Activated naive CD8-positive, alpha-beta T cell treated with anti-CD3 and anti-CD28 coated beads, Interleukin-2, amount 10 ng/mL, durations not matched to agents 7 days and 5 days (primary cell): ENCODE measurements at regions not wholly inside any gene's neighbourhood (a gene's known extent, or its start where the extent isn't known, plus 50 kb on each side); places are given as distances from the start of the nearest gene placed in this dataset.
"Not testable (repeated sequence)": the region's sequence is repeated elsewhere in the genome, so short reads cannot be mapped to it uniquely, and the experiment has no call there.

ENCODE experiments used
- ATAC-seq: fragments of 150-1000 bp; cut with Tn5 transposase; one replicate; pipeline ENCODE4 v1.10.0; 2021; ENCODE audit warnings: low read depth, moderate library complexity
- POLR2A ChIA-PET: fragments of 350-600 bp; sonication (Branson Sonifier 250); formaldehyde crosslinking; loops from one replicate; lab custom pipeline; 2021; ENCODE audit warnings: antibody characterized with exemption; lab: Charles Lee
- DNase-seq: peaks from one replicate; pipeline ENCODE4 v3.0.0; 2021
- H3K27ac Mint-ChIP-seq: one replicate; pipeline ENCODE4 v1.8.0; 2022; ENCODE audit warnings: mild to moderate bottlenecking, mixed read lengths
- H3K27me3 Mint-ChIP-seq: one replicate; pipeline ENCODE4 v1.8.0; 2022; ENCODE audit warnings: mild to moderate bottlenecking, moderate library complexity, mixed read lengths
- H3K36me3 Mint-ChIP-seq: one replicate; pipeline ENCODE4 v1.8.0; 2021; ENCODE audit warnings: mild to moderate bottlenecking, mixed read lengths
- H3K4me1 Mint-ChIP-seq: one replicate; pipeline ENCODE4 v1.8.0; 2021; ENCODE audit warnings: mixed read lengths
- H3K4me3 Mint-ChIP-seq: one replicate; pipeline ENCODE4 v1.8.0; 2022; ENCODE audit warnings: mild to moderate bottlenecking, moderate library complexity, mixed read lengths
- H3K9me3 Mint-ChIP-seq: one replicate; pipeline ENCODE4 v1.8.0; 2021; ENCODE audit warnings: mixed read lengths

GRCh38 chr18:78487649-78488048 is 492.0 kb upstream of the SALL3 start:
- Mint-ChIP-seq H3K36me3 (no peaks in the 10 kb centered on the region), H3K27me3 (no peaks in the 10 kb centered on the region), H3K27ac (no peak overlapping the region), H3K4me3 (no peak overlapping the region), H3K9me3 (peaks cover 4% of the 10 kb centered on the region), H3K4me1 (no peaks in the 10 kb centered on the region)
- DNase-seq, result no peak
- ATAC-seq, result no peak
- POLR2A ChIA-PET, result no interaction called here

DNA sequence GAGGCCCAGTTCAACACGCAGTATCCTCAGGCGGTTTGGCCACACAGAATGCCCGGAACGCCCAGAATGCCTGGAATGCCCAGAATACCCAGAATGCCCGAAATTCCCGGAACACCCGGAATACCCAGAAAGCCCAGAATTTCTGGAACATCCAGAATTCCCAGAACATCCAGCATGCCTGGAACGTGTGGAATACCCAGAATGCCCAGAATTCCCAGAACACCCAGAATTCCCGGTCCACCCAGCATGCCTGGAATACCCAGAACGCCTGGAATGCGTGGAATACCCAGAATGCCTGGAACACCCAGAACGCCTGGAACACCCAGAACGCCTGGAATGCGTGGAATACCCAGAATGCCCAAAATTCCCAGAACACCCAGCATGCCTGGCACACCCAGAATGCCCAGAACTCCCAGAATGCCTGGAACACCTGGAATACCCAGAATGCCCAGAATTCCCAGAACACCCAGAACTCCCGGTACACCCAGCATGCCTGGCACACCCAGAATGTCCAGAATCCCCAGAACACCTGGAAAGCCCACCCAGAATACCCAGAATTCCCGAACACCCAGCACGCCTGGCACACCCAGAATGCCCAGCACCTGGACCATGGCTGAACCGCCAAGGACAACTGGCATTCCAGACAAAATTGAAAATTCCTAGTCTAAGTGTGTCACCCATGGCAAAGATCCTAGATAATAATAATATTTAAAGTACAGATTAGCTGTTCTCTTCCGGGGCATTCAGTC is 487.4 kb upstream of the SALL3 start:
- no peak overlapping the region for H3K27ac Mint-ChIP-seq
- no peaks in the 10 kb centered on the region for H3K27me3 Mint-ChIP-seq
- no peaks in the 10 kb centered on the region for H3K36me3 Mint-ChIP-seq
- POLR2A ChIA-PET, result no interaction called here
- H3K4me3 Mint-ChIP-seq, result no peak overlapping the region
- no peak for ATAC-seq
- no peaks in the 10 kb centered on the region for H3K4me1 Mint-ChIP-seq
- DNase-seq, result no peak
- H3K9me3 Mint-ChIP-seq, result peaks cover 6% of the 10 kb centered on the region

DNA sequence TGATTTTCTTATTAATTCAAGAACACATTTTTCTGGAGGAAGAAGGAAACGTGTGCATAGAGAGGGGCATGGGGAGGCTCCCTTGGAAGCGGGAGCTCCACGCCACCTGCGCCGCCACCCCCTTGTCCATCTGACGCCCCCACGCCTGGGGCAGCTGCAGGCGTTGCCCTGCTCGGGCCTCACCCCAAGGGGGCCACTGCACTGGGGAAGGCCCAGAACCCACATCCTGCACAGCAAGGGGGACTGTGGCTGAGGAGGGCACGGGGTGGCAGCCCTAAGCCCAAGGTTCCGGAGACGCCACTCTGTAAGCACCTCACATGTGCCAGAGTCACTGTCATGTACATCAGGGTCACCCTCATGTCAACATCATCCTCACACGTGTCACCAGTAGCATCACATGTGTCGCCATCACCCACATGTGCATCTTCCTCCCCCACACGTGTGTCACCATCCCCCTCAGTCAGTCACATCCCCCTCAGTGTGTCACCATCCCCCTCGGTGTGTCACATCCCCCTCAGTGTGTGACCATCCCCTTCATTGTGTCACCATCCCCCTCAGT is 486.7 kb upstream of the SALL3 start:
- no peak for DNase-seq
- H3K4me1 Mint-ChIP-seq, result no peaks in the 10 kb centered on the region

GRCh38 chr18:78493490-78493889 is 486.1 kb upstream of the SALL3 start:
- H3K27ac Mint-ChIP-seq, DNase-seq, POLR2A ChIA-PET, H3K9me3 Mint-ChIP-seq, H3K27me3 Mint-ChIP-seq, H3K4me3 Mint-ChIP-seq, H3K36me3 Mint-ChIP-seq, H3K4me1 Mint-ChIP-seq, ATAC-seq: not testable (repeated sequence)

More for the DNA sequence above, 486.7 kb upstream of the SALL3 start:
- POLR2A ChIA-PET, result no interaction called here
- Mint-ChIP-seq H3K36me3 (no peaks in the 10 kb centered on the region), H3K27me3 (no peaks in the 10 kb centered on the region), H3K4me3 (no peak overlapping the region), H3K9me3 (peaks cover 6% of the 10 kb centered on the region), H3K27ac (no peak overlapping the region)
- ATAC-seq, result peak; percentile 22

GRCh38 chr18:78494204-78495085 is 485.2 kb upstream of the SALL3 start:
- Mint-ChIP-seq H3K4me1 (no peaks in the 10 kb centered on the region), H3K9me3 (peaks cover 6% of the 10 kb centered on the region), H3K4me3 (no peak overlapping the region), H3K27me3 (no peaks in the 10 kb centered on the region), H3K36me3 (no peaks in the 10 kb centered on the region), H3K27ac (no peak overlapping the region)
- no peak for DNase-seq
- POLR2A ChIA-PET, result no interaction called here
- ATAC-seq, result no peak

DNA sequence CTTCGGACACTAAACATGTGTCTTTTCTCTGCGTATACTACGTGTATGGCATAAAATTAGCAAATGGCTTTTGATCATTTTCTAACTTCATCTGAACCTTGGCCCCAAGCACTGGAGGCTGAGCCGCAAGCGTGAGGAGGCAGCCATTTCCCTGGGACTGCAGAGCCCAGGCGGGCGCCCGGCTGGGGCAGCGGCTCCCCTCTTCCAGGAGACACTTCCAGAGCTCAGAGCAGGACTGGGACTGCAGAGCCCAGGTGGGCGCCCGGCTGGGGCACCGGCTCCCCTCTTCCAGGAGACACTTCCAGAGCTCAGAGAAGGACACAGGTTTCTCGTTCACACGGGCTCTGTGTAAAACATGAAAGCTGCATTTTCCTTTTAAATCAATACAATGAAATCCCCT is 484.1 kb upstream of the SALL3 start:
- H3K9me3 Mint-ChIP-seq, result peaks cover 4% of the 10 kb centered on the region
- no peaks in the 10 kb centered on the region for H3K27me3 Mint-ChIP-seq
- DNase-seq (no peak), ATAC-seq (no peak)
- no peak overlapping the region for H3K4me3 Mint-ChIP-seq
- POLR2A ChIA-PET, result no interaction called here
- H3K27ac Mint-ChIP-seq, result no peak overlapping the region
- H3K36me3 Mint-ChIP-seq, result no peaks in the 10 kb centered on the region
- no peaks in the 10 kb centered on the region for H3K4me1 Mint-ChIP-seq

GRCh38 chr18:78496079-78496478 is 483.5 kb upstream of the SALL3 start:
- H3K4me1 Mint-ChIP-seq, result no peaks in the 10 kb centered on the region
- no peak for DNase-seq
- ATAC-seq, result no peak
- H3K27ac Mint-ChIP-seq, result no peak overlapping the region
- POLR2A ChIA-PET, result no interaction called here
- peaks cover 2% of the 10 kb centered on the region for H3K9me3 Mint-ChIP-seq
- no peak overlapping the region for H3K4me3 Mint-ChIP-seq
- no peaks in the 10 kb centered on the region for H3K36me3 Mint-ChIP-seq
- H3K27me3 Mint-ChIP-seq, result no peaks in the 10 kb centered on the region

GRCh38 chr18:78497641-78498040 is 482.0 kb upstream of the SALL3 start:
- H3K4me1 Mint-ChIP-seq, result no peaks in the 10 kb centered on the region
- ATAC-seq, result no peak
- H3K9me3 Mint-ChIP-seq, result peaks cover 2% of the 10 kb centered on the region
- H3K27ac Mint-ChIP-seq, result no peak overlapping the region
- POLR2A ChIA-PET, result no interaction called here
- no peaks in the 10 kb centered on the region for H3K36me3 Mint-ChIP-seq
- H3K27me3 Mint-ChIP-seq, result no peaks in the 10 kb centered on the region
- DNase-seq, result no peak
- H3K4me3 Mint-ChIP-seq, result no peak overlapping the region

- no peaks in the 10 kb centered on the region for H3K4me1 Mint-ChIP-seq
- no peak for DNase-seq
- H3K27ac Mint-ChIP-seq, result no peak overlapping the region
- H3K9me3 Mint-ChIP-seq, result no peaks in the 10 kb centered on the region
- no peaks in the 10 kb centered on the region for H3K27me3 Mint-ChIP-seq
- POLR2A ChIA-PET, result no interaction called here
- no peak for ATAC-seq
- H3K4me3 Mint-ChIP-seq, result no peak overlapping the region
- H3K36me3 Mint-ChIP-seq, result no peaks in the 10 kb centered on the region
Observed at GRCh38 chr18:78499586-78499985, 480.0 kb upstream of the SALL3 start.

GRCh38 chr18:78501251-78501650 is 478.4 kb upstream of the SALL3 start:
- H3K27ac Mint-ChIP-seq, result no peak overlapping the region
- H3K9me3 Mint-ChIP-seq, result no peaks in the 10 kb centered on the region
- no peak for DNase-seq
- no peaks in the 10 kb centered on the region for H3K27me3 Mint-ChIP-seq
- ATAC-seq, result no peak
- no peaks in the 10 kb centered on the region for H3K4me1 Mint-ChIP-seq
- H3K4me3 Mint-ChIP-seq, result no peak overlapping the region
- H3K36me3 Mint-ChIP-seq, result no peaks in the 10 kb centered on the region
- POLR2A ChIA-PET, result no interaction called here

DNA sequence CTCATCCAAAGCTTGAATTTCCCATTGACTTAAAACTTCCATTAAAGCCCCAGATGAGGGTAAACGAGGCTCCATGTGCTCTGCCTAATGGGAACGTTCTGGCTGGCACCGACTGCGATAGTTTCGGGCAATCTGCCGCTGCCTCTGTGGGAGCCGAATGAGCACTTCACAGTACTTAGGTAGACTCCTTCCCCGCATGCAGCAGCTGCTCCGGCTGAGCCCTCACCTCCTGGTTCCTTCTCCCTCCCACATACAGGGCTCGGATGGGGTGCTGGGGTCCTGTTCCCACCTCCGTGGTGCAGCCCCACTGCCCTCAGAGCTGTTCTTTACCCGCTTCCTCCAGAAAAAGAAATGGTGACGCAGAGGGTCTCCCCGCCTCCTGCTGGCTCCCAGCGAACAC is 476.5 kb upstream of the SALL3 start:
- no peak overlapping the region for H3K27ac Mint-ChIP-seq
- H3K9me3 Mint-ChIP-seq, result peaks cover 2% of the 10 kb centered on the region
- H3K4me3 Mint-ChIP-seq, result no peak overlapping the region
- H3K36me3 Mint-ChIP-seq, result no peaks in the 10 kb centered on the region
- H3K27me3 Mint-ChIP-seq, result no peaks in the 10 kb centered on the region
- POLR2A ChIA-PET, result no interaction called here
- no peaks in the 10 kb centered on the region for H3K4me1 Mint-ChIP-seq
- no peak for DNase-seq
- no peak for ATAC-seq

GRCh38 chr18:78505851-78506461 is 473.7 kb upstream of the SALL3 start:
- peaks cover 3% of the 10 kb centered on the region for H3K9me3 Mint-ChIP-seq
- H3K4me3 Mint-ChIP-seq, result no peak overlapping the region
- ATAC-seq (no peak), DNase-seq (no peak)
- no peaks in the 10 kb centered on the region for H3K4me1 Mint-ChIP-seq
- peaks cover 2% of the 10 kb centered on the region for H3K27me3 Mint-ChIP-seq
- no peak overlapping the region for H3K27ac Mint-ChIP-seq
- POLR2A ChIA-PET, result no interaction called here
- no peaks in the 10 kb centered on the region for H3K36me3 Mint-ChIP-seq

- Mint-ChIP-seq H3K27me3 (peaks cover 2% of the 10 kb centered on the region), H3K4me3 (no peak overlapping the region), H3K4me1 (no peaks in the 10 kb centered on the region), H3K9me3 (peaks cover 3% of the 10 kb centered on the region), H3K27ac (no peak overlapping the region), H3K36me3 (no peaks in the 10 kb centered on the region)
- ATAC-seq (no peak), DNase-seq (no peak)
- POLR2A ChIA-PET, result no interaction called here
Observed at GRCh38 chr18:78507217-78507616, 472.4 kb upstream of the SALL3 start.
